Trophoblast cell (in vitro differentiated cells and primary cell): ENCODE measurements at regions not wholly inside any gene's neighbourhood (a gene's known extent, or its start where the extent isn't known, plus 50 kb on each side); places are given as distances from the start of the nearest gene placed in this dataset.

Experiments used
- DNase-seq, 2 donors: peaks; one replicate each; pipeline ENCODE4 v3.0.0-alpha.2; 2016
- H2AFZ ChIP-seq: 2 replicates; pipeline ENCODE4 v1.6.1; 2013; ENCODE audit warnings: low read length, moderate library complexity, mild to moderate bottlenecking; ENCODE audit not compliant: insufficient read depth, poor library complexity
- H2AK5ac ChIP-seq: 2 replicates; pipeline ENCODE4 v1.6.1; 2013; ENCODE audit warnings: mild to moderate bottlenecking, low read length
- H2BK120ac ChIP-seq: 2 replicates; pipeline ENCODE4 v1.6.1; 2013; ENCODE audit warnings: low read length, mild to moderate bottlenecking, moderate library complexity; ENCODE audit not compliant: insufficient read depth, poor library complexity
- H2BK12ac ChIP-seq: 2 replicates; pipeline ENCODE4 v1.6.1; 2013; ENCODE audit warnings: mild to moderate bottlenecking, low read length, moderate library complexity
- H2BK5ac ChIP-seq: 2 replicates; pipeline ENCODE4 v1.6.1; 2013; ENCODE audit warnings: low read length, low read depth, moderate library complexity, mild to moderate bottlenecking; ENCODE audit not compliant: poor library complexity
- H3K14ac ChIP-seq: 2 replicates; pipeline ENCODE4 v1.6.1; 2013; ENCODE audit warnings: mild to moderate bottlenecking, low read length
- H3K18ac ChIP-seq: 2 replicates; pipeline ENCODE4 v1.6.1; 2013; ENCODE audit warnings: mild to moderate bottlenecking, low read length
- H3K23ac ChIP-seq: 2 replicates; pipeline ENCODE4 v1.6.1; 2013; ENCODE audit warnings: low read length
- H3K27ac ChIP-seq: 2 replicates; pipeline ENCODE4 v1.5.1; 2013; ENCODE audit warnings: low read depth, mild to moderate bottlenecking, inconsistent platforms, low read length, moderate library complexity
- H3K27me3 ChIP-seq: 2 replicates; pipeline ENCODE4 v1.6.1; 2013; ENCODE audit warnings: inconsistent platforms, mild to moderate bottlenecking, low read length, moderate library complexity; ENCODE audit not compliant: insufficient read depth
- H3K36me3 ChIP-seq, 2 experiments: 1 replicate in 1 of 2; 2 replicates in 1 of 2; pipeline ENCODE4 v1.6.1; 2013; ENCODE audit warnings: low read length in 2 of 2, mild to moderate bottlenecking in 2 of 2, moderate library complexity in 1 of 2; ENCODE audit not compliant: insufficient read depth in 2 of 2, control insufficient read depth in 1 of 2
- H3K4ac ChIP-seq: 2 replicates; pipeline ENCODE4 v1.6.1; 2013; ENCODE audit warnings: low read depth, mild to moderate bottlenecking, low read length, moderate library complexity
- H3K4me1 ChIP-seq, 2 experiments: 1 replicate in 1 of 2; 2 replicates in 1 of 2; pipeline ENCODE4 v1.6.1; 2013; ENCODE audit warnings: low read length in 2 of 2, mild to moderate bottlenecking in 2 of 2, moderate library complexity in 1 of 2; ENCODE audit not compliant: insufficient read depth in 2 of 2, control insufficient read depth in 1 of 2
- H3K4me2 ChIP-seq: 2 replicates; pipeline ENCODE4 v1.6.1; 2013; ENCODE audit warnings: inconsistent platforms, mild to moderate bottlenecking, low read length, moderate library complexity
- H3K4me3 ChIP-seq: 2 replicates; pipeline ENCODE4 v1.5.1; 2013; ENCODE audit warnings: mild to moderate bottlenecking, low read depth, low read length, inconsistent platforms
- H3K79me1 ChIP-seq: one replicate; pipeline ENCODE4 v1.6.1; 2013; ENCODE audit warnings: low read length
- H3K79me2 ChIP-seq: 2 replicates; pipeline ENCODE4 v1.6.1; 2013; ENCODE audit warnings: low read length, mild to moderate bottlenecking; ENCODE audit not compliant: control insufficient read depth, insufficient read depth, poor library complexity
- H3K9ac ChIP-seq: 2 replicates; pipeline ENCODE4 v1.6.1; 2013; ENCODE audit warnings: mild to moderate bottlenecking, low read length
- H3K9me3 ChIP-seq: 2 replicates; pipeline ENCODE4 v1.6.1; 2013; ENCODE audit warnings: low read depth, mild to moderate bottlenecking, control low read depth, inconsistent platforms, low read length; ENCODE audit not compliant: insufficient read depth
- H4K12ac ChIP-seq: 2 replicates; pipeline ENCODE4 v1.6.1; 2013; ENCODE audit warnings: low read depth, mild to moderate bottlenecking, low read length, moderate library complexity
- H4K8ac ChIP-seq: 2 replicates; pipeline ENCODE4 v1.6.1; 2013; ENCODE audit warnings: low read depth, mild to moderate bottlenecking, low read length, moderate library complexity
- H4K91ac ChIP-seq: one replicate; pipeline ENCODE4 v1.6.1; 2013; ENCODE audit warnings: low read depth, mild to moderate bottlenecking, low read length, moderate library complexity
- WGBS: extraction: QIAGEN DNeasy Blood & Tissue Kit; methylation state at CpG from one replicate; pipeline ENCODE4 v1.1.7; 2013; ENCODE audit warnings: missing lambda C conversion rate; ENCODE audit not compliant: insufficient read length, insufficient coverage; ENCODE audit errors: extremely low coverage; 5-methylcytosine and 5-hydroxymethylcytosine counted together

- H3K36me3 ChIP-seq, result no peaks in the 10 kb centered on the region
- no peak overlapping the region for H3K4ac ChIP-seq
- H3K9ac ChIP-seq, result no peak overlapping the region
- H2AFZ ChIP-seq, result no peak overlapping the region
- H3K79me2 ChIP-seq, result no peaks in the 10 kb centered on the region
- H3K18ac ChIP-seq, result no peak overlapping the region
- no peak overlapping the region for H3K14ac ChIP-seq
- H3K9me3 ChIP-seq, result no peaks in the 10 kb centered on the region
- no peak overlapping the region for H3K4me2 ChIP-seq
- H3K4me1 ChIP-seq, result no peaks in the 10 kb centered on the region
- no peak overlapping the region for H3K4me3 ChIP-seq
- no peaks in the 10 kb centered on the region for H3K79me1 ChIP-seq
- DNase-seq, result peak in 1 of 2 donors; percentile 69
- H3K27ac ChIP-seq, result no peak overlapping the region
- H3K23ac ChIP-seq, result no peak overlapping the region
- WGBS, result no CpG with 5 or more reads among the region's 2 CpGs
- H4K91ac ChIP-seq, result no peak overlapping the region
- H2BK12ac ChIP-seq, result no peak overlapping the region
- no peak overlapping the region for H2BK5ac ChIP-seq
- no peak overlapping the region for H2BK120ac ChIP-seq
- no peak overlapping the region for H4K8ac ChIP-seq
- no peaks in the 10 kb centered on the region for H3K27me3 ChIP-seq
- no peak overlapping the region for H4K12ac ChIP-seq
- H2AK5ac ChIP-seq, result no peak overlapping the region
These were observed 98.9 kb downstream of the SPRY1 start for GRCh38 chr4:123495530-123495929.

GRCh38 chr4:123496421-123496820, 99.8 kb downstream of the SPRY1 start:
- Histone ChIP-seq H3K23ac (no peak overlapping the region), H3K36me3 (no peaks in the 10 kb centered on the region), H3K4me3 (no peak overlapping the region), H3K9me3 (no peaks in the 10 kb centered on the region), H2AK5ac (no peak overlapping the region), H3K79me2 (no peaks in the 10 kb centered on the region), H3K14ac (no peak overlapping the region), H3K4me2 (no peak overlapping the region), H2BK120ac (no peak overlapping the region), H4K8ac (no peak overlapping the region), H3K9ac (no peak overlapping the region), H3K27ac (no peak overlapping the region), H3K79me1 (no peaks in the 10 kb centered on the region), H3K18ac (no peak overlapping the region), H3K4ac (no peak overlapping the region), H2BK12ac (no peak overlapping the region), H3K4me1 (no peaks in the 10 kb centered on the region), H3K27me3 (no peaks in the 10 kb centered on the region), H4K12ac (no peak overlapping the region), H2BK5ac (no peak overlapping the region), H4K91ac (no peak overlapping the region), H2AFZ (no peak overlapping the region)
- no CpG with 5 or more reads among the region's 4 CpGs for WGBS
- no peak for DNase-seq

GRCh38 chr4:123497340-123497739, 100.7 kb downstream of the SPRY1 start:
- Histone ChIP-seq H3K14ac (no peak overlapping the region), H3K36me3 (no peaks in the 10 kb centered on the region), H3K4me1 (no peaks in the 10 kb centered on the region), H3K27me3 (no peaks in the 10 kb centered on the region), H4K8ac (no peak overlapping the region), H3K79me1 (no peaks in the 10 kb centered on the region), H3K4me3 (no peak overlapping the region), H2BK12ac (no peak overlapping the region), H3K23ac (no peak overlapping the region), H3K4ac (no peak overlapping the region), H4K91ac (no peak overlapping the region), H2AK5ac (no peak overlapping the region), H3K79me2 (no peaks in the 10 kb centered on the region), H2AFZ (no peak overlapping the region), H2BK120ac (no peak overlapping the region), H2BK5ac (no peak overlapping the region), H3K9ac (no peak overlapping the region), H3K27ac (no peak overlapping the region), H4K12ac (no peak overlapping the region), H3K9me3 (no peaks in the 10 kb centered on the region), H3K18ac (no peak overlapping the region), H3K4me2 (no peak overlapping the region)
- no peak for DNase-seq
- WGBS, result no CpG with 5 or more reads among the region's 6 CpGs

- Histone ChIP-seq H3K14ac (no peak overlapping the region), H2AFZ (no peak overlapping the region), H3K36me3 (no peaks in the 10 kb centered on the region), H3K79me1 (peaks cover 8% of the 10 kb centered on the region), H3K18ac (no peak overlapping the region), H3K4me3 (no peak overlapping the region), H2BK12ac (no peak overlapping the region), H2BK120ac (no peak overlapping the region), H3K9me3 (no peaks in the 10 kb centered on the region), H3K27me3 (no peaks in the 10 kb centered on the region), H4K8ac (no peak overlapping the region), H3K4me1 (peaks cover 2 to 3% of the 10 kb centered on the region in 2 experiments), H3K79me2 (peaks cover 2% of the 10 kb centered on the region), H4K12ac (no peak overlapping the region), H4K91ac (no peak overlapping the region), H3K4me2 (no peak overlapping the region), H3K23ac (no peak overlapping the region), H3K27ac (no peak overlapping the region), H2AK5ac (no peak overlapping the region), H3K4ac (no peak overlapping the region), H3K9ac (no peak overlapping the region), H2BK5ac (no peak overlapping the region)
- no CpG with 5 or more reads among the region's 1 CpG for WGBS
- DNase-seq, result no peak
These were observed 105.1 kb downstream of the SPRY1 start for GRCh38 chr4:123501733-123502132.
